ENCODE measurements at regions not wholly inside any gene's neighbourhood (a gene's known extent, or its start where the extent isn't known, plus 50 kb on each side); places are given as distances from the start of the nearest gene placed in this dataset.
"Not testable (repeated sequence)": the region's sequence is repeated elsewhere in the genome, so short reads cannot be mapped to it uniquely, and the experiment has no call there.

DNA sequence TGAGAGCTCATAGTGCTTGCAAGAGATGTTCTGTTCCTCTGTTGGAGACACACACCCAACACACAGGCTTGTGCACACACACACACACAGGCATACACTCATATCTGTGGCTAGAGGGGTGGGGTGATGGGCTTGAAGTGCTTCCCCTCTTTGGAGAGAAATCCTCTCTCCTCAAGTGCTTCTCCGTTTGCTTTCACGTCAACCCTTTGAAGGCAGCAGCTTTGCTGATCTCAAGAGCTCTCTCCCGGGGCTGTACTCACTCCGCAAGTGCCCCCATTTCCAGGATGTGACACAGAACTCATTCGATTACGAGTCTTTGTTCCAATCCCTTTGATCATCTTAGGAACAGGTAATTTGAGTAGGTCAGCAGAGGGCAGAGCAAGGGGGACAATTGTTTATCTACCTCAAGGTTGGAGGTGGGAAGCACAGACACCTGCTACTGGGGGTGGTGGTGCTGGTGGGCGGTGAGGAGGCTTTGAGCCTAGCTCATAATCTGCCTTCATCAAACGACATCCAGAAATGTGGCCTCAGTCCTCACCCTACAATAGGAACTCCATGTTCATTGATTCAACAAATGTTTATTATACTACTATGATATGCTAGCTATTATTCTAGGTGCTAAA, 529.8 kb upstream of the CADM1 start:
- DNase-seq (ENCODE audit: low read depth, low spot score): no peak
- no peak overlapping the region for H3K4me3 ChIP-seq (ENCODE audit: low read depth, low read length)
- H3K27me3 ChIP-seq (ENCODE audit: control insufficient read depth, insufficient read depth, low read length): no peaks in the 10 kb centered on the region
- POLR2A ChIA-PET: no interaction called here
- H3K9me3 ChIP-seq (ENCODE audit: control insufficient read depth, insufficient read depth, low read length): no peaks in the 10 kb centered on the region
- no peak overlapping the region for H3K27ac ChIP-seq (ENCODE audit: low read depth, low read length)
- TF ChIP-seq, protein P1, sequence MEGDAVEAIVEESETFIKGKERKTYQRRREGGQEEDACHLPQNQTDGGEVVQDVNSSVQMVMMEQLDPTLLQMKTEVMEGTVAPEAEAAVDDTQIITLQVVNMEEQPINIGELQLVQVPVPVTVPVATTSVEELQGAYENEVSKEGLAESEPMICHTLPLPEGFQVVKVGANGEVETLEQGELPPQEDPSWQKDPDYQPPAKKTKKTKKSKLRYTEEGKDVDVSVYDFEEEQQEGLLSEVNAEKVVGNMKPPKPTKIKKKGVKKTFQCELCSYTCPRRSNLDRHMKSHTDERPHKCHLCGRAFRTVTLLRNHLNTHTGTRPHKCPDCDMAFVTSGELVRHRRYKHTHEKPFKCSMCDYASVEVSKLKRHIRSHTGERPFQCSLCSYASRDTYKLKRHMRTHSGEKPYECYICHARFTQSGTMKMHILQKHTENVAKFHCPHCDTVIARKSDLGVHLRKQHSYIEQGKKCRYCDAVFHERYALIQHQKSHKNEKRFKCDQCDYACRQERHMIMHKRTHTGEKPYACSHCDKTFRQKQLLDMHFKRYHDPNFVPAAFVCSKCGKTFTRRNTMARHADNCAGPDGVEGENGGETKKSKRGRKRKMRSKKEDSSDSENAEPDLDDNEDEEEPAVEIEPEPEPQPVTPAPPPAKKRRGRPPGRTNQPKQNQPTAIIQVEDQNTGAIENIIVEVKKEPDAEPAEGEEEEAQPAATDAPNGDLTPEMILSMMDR (IDR thresholded peaks at IDR 0.05; ENCODE audit: low read depth, low read length): no peak
- CTCF ChIA-PET: no interaction called here

DNA sequence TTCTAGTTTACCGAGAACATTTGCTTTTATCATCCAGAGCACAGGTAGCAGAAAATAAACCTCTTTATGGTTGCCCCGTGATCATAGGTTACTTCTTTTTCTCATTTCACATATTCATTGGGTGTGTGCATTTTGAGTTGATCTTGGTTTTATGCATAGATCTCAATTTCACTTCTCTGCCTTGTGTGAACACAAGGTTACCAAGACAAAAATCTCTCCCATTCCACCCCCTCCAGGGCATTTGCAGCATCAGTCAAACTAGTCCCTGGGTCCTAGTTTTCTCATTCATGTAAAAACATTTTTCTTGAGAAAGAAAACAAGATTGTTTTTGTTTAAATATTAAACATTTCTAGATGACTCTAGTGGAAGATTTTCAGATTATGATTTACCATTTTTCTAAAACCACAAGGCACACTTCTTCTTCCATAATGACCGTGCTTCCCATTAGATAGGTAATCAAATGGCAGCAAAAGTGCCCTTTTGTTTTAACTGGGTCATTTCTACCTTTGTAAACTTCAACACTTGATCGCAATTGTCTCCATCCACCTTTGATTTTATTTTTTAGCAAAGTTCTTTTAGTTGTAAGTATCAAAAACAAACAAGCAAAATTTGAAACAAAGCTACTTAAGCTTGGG, 526.6 kb upstream of the CADM1 start:
- CTCF ChIA-PET: interaction anchor here (0.6 kb wide), 1 partner anchor 40 kb away, joined by 3 read pairs; no protein-coding TSS in a partner anchor
- TF ChIP-seq, protein P1 (IDR thresholded peaks at IDR 0.05; ENCODE audit: low read depth, low read length): no peak
- H3K27me3 ChIP-seq (ENCODE audit: control insufficient read depth, insufficient read depth, low read length): no peaks in the 10 kb centered on the region
- no peak overlapping the region for H3K4me3 ChIP-seq (ENCODE audit: low read depth, low read length)
- no peak for DNase-seq (ENCODE audit: low read depth, low spot score)
- H3K27ac ChIP-seq (ENCODE audit: low read depth, low read length): no peak overlapping the region
- no peaks in the 10 kb centered on the region for H3K9me3 ChIP-seq (ENCODE audit: control insufficient read depth, insufficient read depth, low read length)
- POLR2A ChIA-PET: no interaction called here

DNA sequence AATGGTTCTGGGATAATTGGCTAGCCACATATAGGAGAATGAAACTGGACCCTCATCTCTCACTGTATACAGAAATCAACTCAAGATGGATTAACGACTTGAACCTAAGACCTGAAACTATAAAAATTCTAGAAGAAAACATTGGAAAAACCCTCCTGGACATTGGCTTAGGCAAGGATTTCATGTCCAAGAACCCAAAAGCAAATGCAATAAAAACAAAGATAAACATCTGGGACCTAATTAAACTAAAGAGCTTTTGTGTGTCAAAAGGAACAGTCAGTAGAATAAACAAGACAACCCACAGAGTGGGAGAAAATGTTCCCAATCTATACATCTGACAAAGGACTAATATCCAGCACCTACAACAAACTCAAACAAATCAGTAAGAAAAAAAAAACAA, 524.3 kb upstream of the CADM1 start:
- H3K27me3 ChIP-seq (ENCODE audit: control insufficient read depth, insufficient read depth, low read length); POLR2A ChIA-PET; DNase-seq (ENCODE audit: low read depth, low spot score); CTCF ChIA-PET; H3K9me3 ChIP-seq (ENCODE audit: control insufficient read depth, insufficient read depth, low read length); H3K4me3 ChIP-seq (ENCODE audit: low read depth, low read length); H3K27ac ChIP-seq (ENCODE audit: low read depth, low read length): not testable (repeated sequence)

DNA sequence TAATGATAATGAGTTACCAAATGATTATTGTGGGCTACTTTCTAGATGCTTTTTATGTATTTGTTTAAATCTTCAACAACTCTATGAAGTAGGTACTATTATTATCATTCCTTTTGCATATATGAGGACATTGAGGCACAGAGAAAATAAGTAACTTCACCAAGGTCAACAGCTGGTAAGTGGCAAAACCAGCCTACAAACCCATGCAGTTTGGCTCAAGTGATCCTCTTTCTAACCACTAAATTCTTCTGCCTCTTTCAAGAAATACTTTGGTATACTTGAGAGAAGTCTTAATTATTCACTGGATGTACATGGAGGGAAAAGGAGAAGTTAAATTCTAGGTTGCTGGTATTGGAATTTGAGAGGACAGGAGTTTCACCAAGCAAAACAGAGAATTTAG, 495.2 kb upstream of the CADM1 start:
- Histone ChIP-seq H3K9me3 (ENCODE audit: control insufficient read depth, insufficient read depth, low read length) (no peaks in the 10 kb centered on the region), H3K27me3 (ENCODE audit: control insufficient read depth, insufficient read depth, low read length) (no peaks in the 10 kb centered on the region), H3K27ac (ENCODE audit: low read depth, low read length) (no peak overlapping the region), H3K4me3 (ENCODE audit: low read depth, low read length) (no peak overlapping the region)
- DNase-seq (ENCODE audit: low read depth, low spot score): no peak
- POLR2A ChIA-PET: no interaction called here
- CTCF ChIA-PET: no interaction called here
- TF ChIP-seq, protein P1 (IDR thresholded peaks at IDR 0.05; ENCODE audit: low read depth, low read length): no peak

DNA sequence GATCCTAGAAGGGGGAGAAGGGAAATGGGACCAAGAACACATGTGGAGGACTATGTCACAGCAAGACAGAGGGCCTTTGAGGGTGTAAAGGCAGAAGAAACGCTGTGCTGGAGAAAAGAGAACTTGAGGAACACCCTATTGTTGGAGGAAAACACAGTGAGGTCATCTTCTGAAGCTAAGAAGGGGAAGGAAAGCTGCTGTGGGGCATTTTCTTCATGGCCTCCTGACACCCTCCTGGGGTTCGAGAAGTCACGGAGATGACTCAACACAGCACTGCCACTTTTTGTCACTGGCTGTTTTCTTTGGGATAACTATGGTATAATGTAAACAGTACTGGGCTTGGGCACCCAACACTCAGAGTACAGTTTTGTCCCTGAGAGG, 492.6 kb upstream of the CADM1 start:
- TF ChIP-seq, protein P1 (IDR thresholded peaks at IDR 0.05; ENCODE audit: low read depth, low read length): no peak
- POLR2A ChIA-PET: no interaction called here
- Histone ChIP-seq H3K27me3 (ENCODE audit: control insufficient read depth, insufficient read depth, low read length) (no peaks in the 10 kb centered on the region), H3K4me3 (ENCODE audit: low read depth, low read length) (no peak overlapping the region), H3K9me3 (ENCODE audit: control insufficient read depth, insufficient read depth, low read length) (no peaks in the 10 kb centered on the region), H3K27ac (ENCODE audit: low read depth, low read length) (no peak overlapping the region)
- DNase-seq (ENCODE audit: low read depth, low spot score): no peak
- CTCF ChIA-PET: interaction anchor here (1.3 kb wide), 1 partner anchor 9 kb away, joined by 3 read pairs; no protein-coding TSS in a partner anchor
